ENCODE measurements at regions not wholly inside any gene's neighbourhood (a gene's known extent, or its start where the extent isn't known, plus 50 kb on each side); places are given as distances from the start of the nearest gene placed in this dataset.

GRCh38 chr2:173605994-173606393 lies 251.3 kb downstream of the CDCA7 start:
- TF ChIP-seq CTCF (IDR thresholded peaks at IDR 0.05) (no peak), ZFX (IDR thresholded peaks at IDR 0.05; ENCODE audit: borderline replicate concordance) (no peak)
